HFFc6 (cell line): ENCODE measurements at regions not wholly inside any gene's neighbourhood (a gene's known extent, or its start where the extent isn't known, plus 50 kb on each side); places are given as distances from the start of the nearest gene placed in this dataset.

Experiments
- DNase-seq: peaks from one replicate; pipeline ENCODE4 v3.0.0-alpha.2; 2018
- H3K27ac Mint-ChIP-seq: 2 replicates; pipeline ENCODE4 v1.8.0; 2020; ENCODE audit warnings: mild to moderate bottlenecking, mixed read lengths
- H3K27me3 Mint-ChIP-seq: 2 replicates; pipeline ENCODE4 v1.8.0; 2021; ENCODE audit warnings: mild to moderate bottlenecking, moderate library complexity, mixed read lengths; ENCODE audit not compliant: insufficient read depth
- H3K36me3 Mint-ChIP-seq: 2 replicates; pipeline ENCODE4 v1.8.0; 2021; ENCODE audit warnings: low read depth, mixed read lengths
- H3K4me1 Mint-ChIP-seq: 2 replicates; pipeline ENCODE4 v1.8.0; 2020; ENCODE audit warnings: low read depth, mixed read lengths
- H3K4me3 Mint-ChIP-seq: 2 replicates; pipeline ENCODE4 v1.8.0; 2020; ENCODE audit warnings: mild to moderate bottlenecking, moderate library complexity, mixed read lengths
- H3K9me3 Mint-ChIP-seq: 2 replicates; pipeline ENCODE4 v1.8.0; 2020; ENCODE audit warnings: mild to moderate bottlenecking, mixed read lengths
- TF ChIP-seq, protein P1 (sequence below): fragments of 200-600 bp; sonication (generic); IDR thresholded peaks from 2 replicates; pipeline ENCODE4 v1.5.0; 2021; ENCODE audit warnings: antibody characterized with exemption, mild to moderate bottlenecking

DNA sequence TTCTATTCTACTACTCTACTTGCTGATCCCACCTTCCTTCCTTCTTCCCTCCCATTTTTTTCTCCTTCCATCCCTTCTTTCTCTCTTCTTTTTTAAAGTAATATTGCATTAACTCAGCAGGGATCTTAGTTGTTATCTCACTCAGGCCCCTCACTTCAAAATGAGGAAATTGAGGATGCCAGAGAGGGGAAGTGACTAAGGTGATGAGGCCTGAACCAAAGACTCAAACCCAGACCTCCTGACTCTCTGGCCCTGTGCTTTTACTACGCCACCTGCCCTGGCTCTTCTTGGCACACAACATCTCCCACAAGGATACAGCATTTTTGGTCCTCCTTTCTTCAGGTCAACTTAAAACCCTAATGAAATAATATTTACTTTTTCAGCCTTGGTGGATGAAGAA is 151.7 kb upstream of the ZNF648 start:
- Mint-ChIP-seq H3K27me3 (peaks cover 5% of the 10 kb centered on the region; the same call in 1 of the 2 replicates), H3K4me1 (peaks cover 28% of the 10 kb centered on the region), H3K27ac (no peak overlapping the region), H3K9me3 (no peaks in the 10 kb centered on the region), H3K4me3 (no peak overlapping the region), H3K36me3 (no peaks in the 10 kb centered on the region)
- no peak for DNase-seq
- TF ChIP-seq, protein P1, sequence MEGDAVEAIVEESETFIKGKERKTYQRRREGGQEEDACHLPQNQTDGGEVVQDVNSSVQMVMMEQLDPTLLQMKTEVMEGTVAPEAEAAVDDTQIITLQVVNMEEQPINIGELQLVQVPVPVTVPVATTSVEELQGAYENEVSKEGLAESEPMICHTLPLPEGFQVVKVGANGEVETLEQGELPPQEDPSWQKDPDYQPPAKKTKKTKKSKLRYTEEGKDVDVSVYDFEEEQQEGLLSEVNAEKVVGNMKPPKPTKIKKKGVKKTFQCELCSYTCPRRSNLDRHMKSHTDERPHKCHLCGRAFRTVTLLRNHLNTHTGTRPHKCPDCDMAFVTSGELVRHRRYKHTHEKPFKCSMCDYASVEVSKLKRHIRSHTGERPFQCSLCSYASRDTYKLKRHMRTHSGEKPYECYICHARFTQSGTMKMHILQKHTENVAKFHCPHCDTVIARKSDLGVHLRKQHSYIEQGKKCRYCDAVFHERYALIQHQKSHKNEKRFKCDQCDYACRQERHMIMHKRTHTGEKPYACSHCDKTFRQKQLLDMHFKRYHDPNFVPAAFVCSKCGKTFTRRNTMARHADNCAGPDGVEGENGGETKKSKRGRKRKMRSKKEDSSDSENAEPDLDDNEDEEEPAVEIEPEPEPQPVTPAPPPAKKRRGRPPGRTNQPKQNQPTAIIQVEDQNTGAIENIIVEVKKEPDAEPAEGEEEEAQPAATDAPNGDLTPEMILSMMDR, result no peak

DNA sequence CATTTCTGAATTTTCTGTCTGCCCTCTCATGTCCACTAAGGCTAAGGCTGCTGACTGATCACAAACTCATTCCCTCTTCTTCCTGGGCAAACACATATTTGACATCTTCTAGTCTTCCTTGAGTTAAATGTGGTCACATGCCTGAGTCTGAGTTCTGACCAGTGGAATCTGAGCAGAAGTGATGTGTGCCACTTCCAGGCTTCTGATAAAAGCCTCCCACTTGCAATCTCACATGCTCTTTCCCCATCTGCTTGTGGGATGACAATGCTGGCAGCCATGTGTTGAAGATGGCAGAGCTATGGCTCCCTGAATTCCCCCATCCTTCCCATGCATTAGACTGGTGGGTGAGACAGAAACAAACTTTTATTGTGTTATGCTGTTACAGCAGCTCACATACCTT is 149.9 kb upstream of the ZNF648 start:
- no peaks in the 10 kb centered on the region for H3K9me3 Mint-ChIP-seq
- H3K27ac Mint-ChIP-seq, result no peak overlapping the region
- peaks cover 5% of the 10 kb centered on the region; the same call in 1 of the 2 replicates for H3K27me3 Mint-ChIP-seq
- TF ChIP-seq, protein P1, result no peak
- no peaks in the 10 kb centered on the region for H3K36me3 Mint-ChIP-seq
- peaks cover 17% of the 10 kb centered on the region for H3K4me1 Mint-ChIP-seq
- DNase-seq, result no peak
- H3K4me3 Mint-ChIP-seq, result no peak overlapping the region

DNA sequence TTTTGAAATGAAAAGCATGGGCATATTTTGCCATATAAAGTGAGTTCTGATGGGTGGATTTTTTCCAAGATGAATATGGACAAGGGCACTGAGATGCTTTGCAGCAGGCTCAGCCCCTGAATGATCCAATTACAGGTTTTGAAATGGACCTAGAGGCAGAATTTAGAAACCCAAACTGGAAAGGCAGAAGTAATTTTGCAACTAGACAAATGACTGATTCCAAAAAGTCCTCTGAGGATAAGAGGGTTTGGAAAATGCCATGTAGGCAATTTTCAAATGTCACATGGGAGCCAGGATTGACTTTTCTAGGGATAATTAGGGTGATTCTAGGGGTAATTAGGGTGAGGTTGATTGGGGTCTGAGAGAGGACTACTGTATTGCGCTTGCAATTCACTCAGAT is 148.9 kb upstream of the ZNF648 start:
- H3K36me3 Mint-ChIP-seq, result no peaks in the 10 kb centered on the region
- TF ChIP-seq, protein P1, result no peak
- no peak for DNase-seq
- no peaks in the 10 kb centered on the region for H3K9me3 Mint-ChIP-seq
- H3K4me3 Mint-ChIP-seq, result no peak overlapping the region
- peaks cover 5% of the 10 kb centered on the region; the same call in 1 of the 2 replicates for H3K27me3 Mint-ChIP-seq
- no peak overlapping the region for H3K27ac Mint-ChIP-seq
- peaks cover 7% of the 10 kb centered on the region for H3K4me1 Mint-ChIP-seq

DNA sequence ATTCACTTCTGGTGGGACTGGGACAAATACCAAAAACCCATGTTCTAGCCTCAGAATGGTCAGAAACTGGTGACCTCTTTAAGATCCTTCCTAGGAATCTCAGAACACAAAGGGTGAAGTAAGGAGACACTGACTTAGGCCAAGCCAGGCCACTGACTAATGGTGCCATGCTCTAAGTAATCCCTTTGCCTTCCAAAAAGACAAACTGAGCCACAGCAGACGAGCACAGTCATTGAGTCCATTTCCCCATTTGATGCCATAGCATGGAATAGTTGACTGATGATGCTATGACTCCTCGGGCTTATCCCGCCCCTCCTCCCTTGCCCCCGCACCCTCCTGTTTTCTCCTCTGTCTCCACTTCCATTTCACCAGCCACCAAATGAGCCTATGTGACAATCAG is 145.8 kb upstream of the ZNF648 start:
- H3K4me3 Mint-ChIP-seq, result no peak overlapping the region
- TF ChIP-seq, protein P1, result no peak
- peaks cover 5% of the 10 kb centered on the region; the same call in 1 of the 2 replicates for H3K27me3 Mint-ChIP-seq
- H3K4me1 Mint-ChIP-seq, result peaks cover 6% of the 10 kb centered on the region; the same call in 1 of the 2 replicates
- DNase-seq, result no peak
- no peaks in the 10 kb centered on the region for H3K36me3 Mint-ChIP-seq
- no peak overlapping the region for H3K27ac Mint-ChIP-seq
- no peaks in the 10 kb centered on the region for H3K9me3 Mint-ChIP-seq

GRCh38 chr1:182206626-182207239 is 145.2 kb upstream of the ZNF648 start:
- TF ChIP-seq, protein P1, result no peak
- Mint-ChIP-seq H3K36me3 (no peaks in the 10 kb centered on the region), H3K27me3 (peaks cover 5% of the 10 kb centered on the region; the same call in 1 of the 2 replicates), H3K9me3 (no peaks in the 10 kb centered on the region), H3K4me3 (no peak overlapping the region), H3K4me1 (peaks cover 6% of the 10 kb centered on the region; the same call in 1 of the 2 replicates), H3K27ac (no peak overlapping the region)
- DNase-seq, result no peak
